DOHH2 (cell line): ENCODE measurements at regions not wholly inside any gene's neighbourhood (a gene's known extent, or its start where the extent isn't known, plus 50 kb on each side); places are given as distances from the start of the nearest gene placed in this dataset.

ENCODE experiments used
- CTCF ChIP-seq: fragments of 200-600 bp; sonication (generic); IDR thresholded peaks from one replicate; pipeline ENCODE4 v1.5.1; 2014; ENCODE audit warnings: antibody characterized with exemption, mild to moderate bottlenecking, low read depth, low read length; ENCODE audit not compliant: poor library complexity, severe bottlenecking
- EZH2phosphoT487 ChIP-seq: fragments of 200-600 bp; sonication (generic); IDR thresholded peaks from 2 replicates; pipeline ENCODE4 v1.6.1; 2017; ENCODE audit warnings: borderline replicate concordance, mild to moderate bottlenecking, antibody characterized with exemption, low read length, moderate library complexity, mixed read lengths

DNA sequence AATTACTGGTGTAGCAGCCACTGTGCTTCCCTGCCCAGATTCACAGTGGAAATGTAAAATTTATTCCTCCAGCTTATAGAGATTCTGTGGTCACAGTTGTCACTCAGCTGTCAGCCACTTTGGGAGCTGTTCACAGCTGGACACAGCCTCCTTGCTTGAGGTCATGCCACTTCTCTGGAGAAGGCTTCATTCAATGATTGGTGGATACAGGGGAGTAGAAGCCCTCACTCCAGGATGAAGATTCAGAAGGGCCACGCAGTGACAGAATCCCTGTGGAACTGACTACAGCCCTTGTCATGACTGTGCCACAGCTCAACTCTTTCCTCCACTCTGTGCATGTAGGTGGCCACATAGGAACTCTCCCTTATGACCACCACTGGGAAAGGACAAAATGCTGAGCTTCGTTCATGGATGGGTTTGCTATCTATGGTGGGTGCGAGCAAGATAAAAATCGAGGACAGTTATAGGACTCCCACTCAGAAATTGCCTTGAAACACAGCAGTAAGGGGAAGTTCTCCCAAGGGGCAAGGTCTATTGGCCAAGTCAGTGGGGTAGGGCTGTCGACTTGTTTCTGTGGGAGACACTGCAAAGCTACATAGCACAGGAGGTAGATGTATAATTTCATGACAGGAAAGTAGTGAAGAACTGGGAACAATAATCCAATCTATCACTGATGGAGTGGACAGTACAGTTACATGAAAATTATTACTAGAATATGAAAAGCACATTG, 98.7 kb downstream of the CCNA1 start:
- TF ChIP-seq CTCF = no peak
- no peak for TF ChIP-seq EZH2phosphoT487
